ENCODE measurements at regions not wholly inside any gene's neighbourhood (a gene's known extent, or its start where the extent isn't known, plus 50 kb on each side); places are given as distances from the start of the nearest gene placed in this dataset.

- TF ChIP-seq CTCF (conservative IDR thresholded peaks at IDR 0.05; ENCODE audit: low read depth, low read length) (no peak), EZH2phosphoT487 (IDR thresholded peaks at IDR 0.05; ENCODE audit: borderline replicate concordance, low read length) (no peak)
These were observed 1872.7 kb downstream of the OLFM4 start for GRCh38 chr13:54901316-54901715.

All from PC-3 (cell line).